Body of pancreas (tissue), 4 donors: ENCODE measurements at regions not wholly inside any gene's neighbourhood (a gene's known extent, or its start where the extent isn't known, plus 50 kb on each side); places are given as distances from the start of the nearest gene placed in this dataset.

Source experiments
- ATAC-seq: fragments of 150-250 bp; one replicate; pipeline ENCODE4 v1.9.1; 2016
- DNase-seq, 4 donors: peaks; one replicate each; pipeline ENCODE4 v3.0.0-alpha.2; 2019
- H3K27ac ChIP-seq, 4 donors: fragments of 200-600 bp; sonication (generic); 1 replicate in 3 of 4; 2 replicates in 1 of 4; pipeline versions ENCODE4 v1.5.1 to v1.6.1; 2016 to 2019; ENCODE audit warnings: mild to moderate bottlenecking in 1 of 4, mixed read lengths in 1 of 4, moderate library complexity in 1 of 4
- H3K27me3 ChIP-seq, 2 donors: fragments of 200-600 bp; sonication (generic); one replicate each; pipeline ENCODE4 v1.6.0; 2016; ENCODE audit warnings: mild to moderate bottlenecking in 1 of 2
- H3K36me3 ChIP-seq, 2 donors: fragments of 200-600 bp; sonication (generic); replicated peaks in 1 of 2; 2 replicates each; pipeline ENCODE4 v1.5.1; 2016; ENCODE audit warnings: low read depth in 2 of 2; ENCODE audit not compliant: insufficient read depth in 1 of 2
- H3K4me1 ChIP-seq: fragments of 200-600 bp; sonication (generic); one replicate; pipeline ENCODE4 v1.6.0; 2016
- H3K4me3 ChIP-seq, 2 donors: fragments of 200-600 bp; sonication (generic); 1 replicate in 1 of 2; 2 replicates in 1 of 2; pipeline ENCODE4 v1.5.1; 2016 to 2019
- H3K9me3 ChIP-seq, 3 donors: fragments of 200-600 bp; sonication (generic); 1 replicate in 2 of 3; 2 replicates in 1 of 3; pipeline ENCODE4 v1.5.1; 2016
- CTCF ChIP-seq, 7 experiments: fragments of 450-650 bp in 4 of 7; fragments of 200-600 bp in 3 of 7; sonication (generic) in 3 of 7; IDR thresholded peaks; one replicate each; pipeline ENCODE4 v1.5.1; 2016 to 2019; ENCODE audit warnings: antibody characterized with exemption in 7 of 7
- POLR2A ChIP-seq, 3 donors: fragments of 450-650 bp; IDR thresholded peaks; one replicate each; pipeline ENCODE4 v1.6.1; 2016; ENCODE audit warnings: antibody characterized with exemption in 3 of 3, mild to moderate bottlenecking in 2 of 3
- WGBS, 2 donors: methylation state at CpG; one replicate each; pipeline ENCODE4 v1.1.5; 2017; 5-methylcytosine and 5-hydroxymethylcytosine counted together
- intact Hi-C: fragments of 100-400 bp; cut with DNase I; formaldehyde crosslinking; loops from one replicate; pipeline ENCODE4 v1.15.1; 2023

GRCh38 chr5:155441849-155442248, 428.3 kb downstream of the KIF4B start:
- no peaks in the 10 kb centered on the region for H3K27me3 ChIP-seq
- no peak overlapping the region for H3K4me3 ChIP-seq
- H3K27ac ChIP-seq: no peak overlapping the region
- TF ChIP-seq POLR2A (IDR thresholded peaks at IDR 0.05): no peak
- TF ChIP-seq CTCF (IDR thresholded peaks at IDR 0.05): no peak
- intact Hi-C loops: no loop called here
- H3K9me3 ChIP-seq: no peaks in the 10 kb centered on the region
- ATAC-seq (no peak), DNase-seq (no peak)
- H3K4me1 ChIP-seq: no peaks in the 10 kb centered on the region
- H3K36me3 ChIP-seq: no peaks in the 10 kb centered on the region

GRCh38 chr5:155451106-155451505, 437.6 kb downstream of the KIF4B start:
- no peak overlapping the region for H3K4me3 ChIP-seq
- H3K27me3 ChIP-seq: no peaks in the 10 kb centered on the region
- no peaks in the 10 kb centered on the region for H3K9me3 ChIP-seq
- no peak overlapping the region for H3K27ac ChIP-seq
- no peaks in the 10 kb centered on the region for H3K36me3 ChIP-seq
- DNase-seq: no peak
- no peak for ATAC-seq
- no peaks in the 10 kb centered on the region for H3K4me1 ChIP-seq
- intact Hi-C loops: no loop called here
- no peak for TF ChIP-seq CTCF (IDR thresholded peaks at IDR 0.05)
- TF ChIP-seq POLR2A (IDR thresholded peaks at IDR 0.05): no peak
- 31 to 33% methylated on average over 2 of the region's 2 CpGs for WGBS, 2 donors

- ATAC-seq: no peak
- intact Hi-C loops: no loop called here
- DNase-seq: no peak
- Histone ChIP-seq H3K4me3 (no peak overlapping the region), H3K36me3 (no peaks in the 10 kb centered on the region), H3K27ac (no peak overlapping the region), H3K4me1 (no peaks in the 10 kb centered on the region), H3K27me3 (no peaks in the 10 kb centered on the region), H3K9me3 (no peaks in the 10 kb centered on the region)
- WGBS, 2 donors: 44 to 46% methylated on average over 4 of the region's 4 CpGs
- TF ChIP-seq POLR2A (IDR thresholded peaks at IDR 0.05): no peak
- TF ChIP-seq CTCF (IDR thresholded peaks at IDR 0.05): no peak
These were observed 442.4 kb downstream of the KIF4B start for GRCh38 chr5:155455791-155456514.

- Histone ChIP-seq H3K4me3 (no peak overlapping the region), H3K36me3 (no peaks in the 10 kb centered on the region), H3K27ac (no peak overlapping the region), H3K9me3 (no peaks in the 10 kb centered on the region), H3K27me3 (no peaks in the 10 kb centered on the region), H3K4me1 (no peaks in the 10 kb centered on the region)
- no peak for ATAC-seq
- TF ChIP-seq CTCF (IDR thresholded peaks at IDR 0.05) (no peak), POLR2A (IDR thresholded peaks at IDR 0.05) (no peak)
- intact Hi-C loops: no loop called here
- WGBS, 2 donors: 15 to 29% methylated on average over 1 of the region's 1 CpG
- no peak for DNase-seq
These were observed 446.4 kb downstream of the KIF4B start for GRCh38 chr5:155459889-155460500.

GRCh38 chr5:155460501-155460931, 447.0 kb downstream of the KIF4B start:
- Histone ChIP-seq H3K9me3 (no peaks in the 10 kb centered on the region), H3K36me3 (no peaks in the 10 kb centered on the region), H3K4me3 (no peak overlapping the region), H3K27me3 (no peaks in the 10 kb centered on the region), H3K27ac (no peak overlapping the region), H3K4me1 (no peaks in the 10 kb centered on the region)
- WGBS, 2 donors: 11 to 14% methylated on average over 2 of the region's 2 CpGs
- DNase-seq (no peak), ATAC-seq (no peak)
- intact Hi-C loops: no loop called here
- TF ChIP-seq POLR2A (IDR thresholded peaks at IDR 0.05): no peak
- TF ChIP-seq CTCF (IDR thresholded peaks at IDR 0.05): no peak
